Osteoblast (primary cell): ENCODE measurements at regions not wholly inside any gene's neighbourhood (a gene's known extent, or its start where the extent isn't known, plus 50 kb on each side); places are given as distances from the start of the nearest gene placed in this dataset.
A peak's percentile ranks its signal among the peaks of the same experiment; 100 is the strongest.

Experiments used
- DNase-seq: peaks from one replicate; pipeline ENCODE4 v3.0.0; 2011; ENCODE audit warnings: low spot score, mixed read lengths; ENCODE audit not compliant: insufficient read length; ENCODE audit errors: missing footprints
- H2AFZ ChIP-seq: 2 replicates; pipeline ENCODE4 v1.6.0; 2011; ENCODE audit warnings: mild to moderate bottlenecking, low read length
- H3K27ac ChIP-seq: 2 replicates; pipeline ENCODE4 v1.5.1; 2011; ENCODE audit warnings: mild to moderate bottlenecking, low read depth, low read length, moderate library complexity
- H3K27me3 ChIP-seq: 2 replicates; pipeline ENCODE4 v1.6.0; 2012; ENCODE audit warnings: mild to moderate bottlenecking, control low read depth, inconsistent platforms, low read length, moderate library complexity; ENCODE audit not compliant: insufficient read depth
- H3K36me3 ChIP-seq: 2 replicates; pipeline ENCODE4 v1.5.1; 2011; ENCODE audit warnings: mild to moderate bottlenecking, low read length, control low read depth, moderate library complexity; ENCODE audit not compliant: insufficient read depth
- H3K4me1 ChIP-seq: 2 replicates; pipeline ENCODE4 v1.5.1; 2011; ENCODE audit warnings: mild to moderate bottlenecking, low read length, control low read depth, moderate library complexity; ENCODE audit not compliant: insufficient read depth
- H3K4me2 ChIP-seq: 2 replicates; pipeline ENCODE4 v1.6.0; 2011; ENCODE audit warnings: mild to moderate bottlenecking, low read length; ENCODE audit not compliant: insufficient read depth
- H3K4me3 ChIP-seq: fragments of 200-600 bp; sonication (generic); 3 replicates; pipeline ENCODE4 v1.5.1; 2012; ENCODE audit warnings: mild to moderate bottlenecking, low read length, inconsistent platforms; ENCODE audit not compliant: insufficient read depth
- H3K79me2 ChIP-seq: 2 replicates; pipeline ENCODE4 v1.6.0; 2012; ENCODE audit warnings: mild to moderate bottlenecking, low read length, control low read depth, inconsistent platforms; ENCODE audit not compliant: insufficient read depth
- H3K9me3 ChIP-seq: 2 replicates; pipeline ENCODE4 v1.5.1; 2011; ENCODE audit warnings: low read depth, low read length, control low read depth
- H4K20me1 ChIP-seq: 2 replicates; pipeline ENCODE4 v1.6.0; 2012; ENCODE audit warnings: mild to moderate bottlenecking, low read length, control low read depth; ENCODE audit not compliant: insufficient read depth
- TF ChIP-seq, protein P1 (sequence below): IDR thresholded peaks from 2 replicates; pipeline ENCODE4 v1.5.1; 2011; ENCODE audit warnings: mild to moderate bottlenecking, low read depth, low read length, moderate library complexity; ENCODE audit errors: extremely low read depth

DNA sequence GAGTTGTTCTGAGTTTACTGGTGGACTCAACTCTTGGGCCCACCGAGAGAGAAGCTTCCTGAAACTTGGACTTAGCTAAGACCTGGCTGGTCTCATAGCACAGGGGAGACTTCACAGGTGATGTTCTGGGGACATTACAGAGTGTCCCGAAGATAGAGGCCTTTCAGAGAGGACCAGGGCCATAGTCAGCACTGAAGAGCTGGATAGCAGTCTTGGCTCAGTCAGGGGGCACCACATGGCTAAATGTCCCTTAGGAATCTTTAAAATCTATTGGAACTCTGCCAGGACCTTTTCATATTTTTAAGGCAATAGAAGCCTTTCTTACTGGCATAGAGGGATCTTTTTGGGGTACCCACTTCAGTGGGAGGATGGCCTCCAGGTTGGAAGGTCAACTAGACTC is 59.8 kb upstream of the CPLX2 start:
- no peak overlapping the region for H2AFZ ChIP-seq
- H3K9me3 ChIP-seq, result no peaks in the 10 kb centered on the region
- no peak for DNase-seq
- no peak overlapping the region for H3K27ac ChIP-seq
- H3K4me3 ChIP-seq, result no peak overlapping the region
- peaks cover 3% of the 10 kb centered on the region for H4K20me1 ChIP-seq
- H3K4me1 ChIP-seq, result peaks cover 13% of the 10 kb centered on the region
- H3K4me2 ChIP-seq, result no peak overlapping the region
- no peaks in the 10 kb centered on the region for H3K36me3 ChIP-seq
- TF ChIP-seq, protein P1, sequence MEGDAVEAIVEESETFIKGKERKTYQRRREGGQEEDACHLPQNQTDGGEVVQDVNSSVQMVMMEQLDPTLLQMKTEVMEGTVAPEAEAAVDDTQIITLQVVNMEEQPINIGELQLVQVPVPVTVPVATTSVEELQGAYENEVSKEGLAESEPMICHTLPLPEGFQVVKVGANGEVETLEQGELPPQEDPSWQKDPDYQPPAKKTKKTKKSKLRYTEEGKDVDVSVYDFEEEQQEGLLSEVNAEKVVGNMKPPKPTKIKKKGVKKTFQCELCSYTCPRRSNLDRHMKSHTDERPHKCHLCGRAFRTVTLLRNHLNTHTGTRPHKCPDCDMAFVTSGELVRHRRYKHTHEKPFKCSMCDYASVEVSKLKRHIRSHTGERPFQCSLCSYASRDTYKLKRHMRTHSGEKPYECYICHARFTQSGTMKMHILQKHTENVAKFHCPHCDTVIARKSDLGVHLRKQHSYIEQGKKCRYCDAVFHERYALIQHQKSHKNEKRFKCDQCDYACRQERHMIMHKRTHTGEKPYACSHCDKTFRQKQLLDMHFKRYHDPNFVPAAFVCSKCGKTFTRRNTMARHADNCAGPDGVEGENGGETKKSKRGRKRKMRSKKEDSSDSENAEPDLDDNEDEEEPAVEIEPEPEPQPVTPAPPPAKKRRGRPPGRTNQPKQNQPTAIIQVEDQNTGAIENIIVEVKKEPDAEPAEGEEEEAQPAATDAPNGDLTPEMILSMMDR, result no peak
- peaks cover 4% of the 10 kb centered on the region for H3K27me3 ChIP-seq
- no peaks in the 10 kb centered on the region for H3K79me2 ChIP-seq

DNA sequence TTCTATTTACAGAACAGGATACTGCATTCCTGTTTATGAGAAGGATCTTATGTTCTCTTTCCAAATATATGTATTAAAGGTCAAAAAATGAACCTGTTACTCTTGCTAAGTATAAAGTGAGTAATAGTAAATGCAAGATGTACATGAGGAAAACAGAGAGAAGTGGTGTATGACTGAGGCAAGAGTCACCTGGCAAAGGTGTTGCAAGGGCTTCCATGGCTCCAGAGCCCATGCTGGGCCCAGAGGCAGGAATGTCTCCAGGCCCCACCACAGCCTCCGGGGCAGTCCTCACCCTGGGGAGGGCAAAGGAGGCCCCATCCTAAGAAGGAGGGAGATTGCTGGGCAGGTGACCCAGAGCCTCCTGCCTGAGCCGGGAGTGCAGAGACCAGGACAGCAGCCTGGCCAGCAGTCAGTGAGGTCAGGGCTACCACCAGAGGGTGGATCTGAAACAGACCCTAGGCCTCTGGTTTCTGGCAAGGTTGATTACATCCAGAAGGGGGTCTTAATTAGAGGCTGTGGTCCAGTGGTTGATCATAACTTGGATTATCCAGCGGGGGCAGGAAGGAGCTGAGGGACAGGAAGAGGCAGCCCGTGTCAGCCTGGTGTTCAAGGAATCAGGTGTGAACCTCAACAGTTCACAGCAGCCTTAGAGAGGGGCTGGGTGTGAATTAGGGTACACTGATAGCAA is 57.3 kb upstream of the CPLX2 start:
- no peak overlapping the region for H2AFZ ChIP-seq
- peaks cover under 1% of the 10 kb centered on the region for H4K20me1 ChIP-seq
- no peak for DNase-seq
- H3K27ac ChIP-seq, result no peak overlapping the region
- H3K4me1 ChIP-seq, result peaks cover 13% of the 10 kb centered on the region
- no peaks in the 10 kb centered on the region for H3K36me3 ChIP-seq
- no peak overlapping the region for H3K4me3 ChIP-seq
- TF ChIP-seq, protein P1, result no peak
- H3K9me3 ChIP-seq, result no peaks in the 10 kb centered on the region
- peaks cover 4% of the 10 kb centered on the region for H3K27me3 ChIP-seq
- no peaks in the 10 kb centered on the region for H3K79me2 ChIP-seq
- H3K4me2 ChIP-seq, result no peak overlapping the region

DNA sequence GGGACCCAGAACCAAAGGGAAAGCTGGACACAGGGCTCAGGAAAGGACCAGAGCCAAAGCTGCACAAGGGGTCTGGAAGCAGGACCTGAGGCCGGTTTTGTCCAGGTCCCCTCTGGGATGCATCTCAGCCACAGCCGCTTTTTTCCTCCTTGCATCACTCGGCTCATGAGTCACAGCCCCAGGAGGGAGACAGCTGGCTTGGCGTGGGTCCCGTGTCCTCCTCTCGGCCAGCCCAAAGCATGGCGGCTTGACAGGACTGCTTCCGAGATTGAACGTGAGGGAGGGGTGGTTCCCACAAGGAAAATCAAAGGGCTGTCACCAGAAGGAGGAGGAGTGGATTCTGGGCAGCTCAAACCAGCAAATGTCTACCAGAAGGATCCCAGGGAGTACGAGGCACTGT is 56.7 kb upstream of the CPLX2 start:
- H3K4me1 ChIP-seq, result peaks cover 10% of the 10 kb centered on the region
- peak; percentile 89 for DNase-seq
- H4K20me1 ChIP-seq, result no peaks in the 10 kb centered on the region
- no peaks in the 10 kb centered on the region for H3K79me2 ChIP-seq
- H2AFZ ChIP-seq, result peak overlapping the region; percentile 41
- no peaks in the 10 kb centered on the region for H3K36me3 ChIP-seq
- H3K27me3 ChIP-seq, result peaks cover 4% of the 10 kb centered on the region
- H3K27ac ChIP-seq, result no peak overlapping the region
- no peaks in the 10 kb centered on the region for H3K9me3 ChIP-seq
- H3K4me3 ChIP-seq, result peak overlapping the region; percentile 28
- TF ChIP-seq, protein P1, result no peak
- H3K4me2 ChIP-seq, result peak overlapping the region; percentile 65

DNA sequence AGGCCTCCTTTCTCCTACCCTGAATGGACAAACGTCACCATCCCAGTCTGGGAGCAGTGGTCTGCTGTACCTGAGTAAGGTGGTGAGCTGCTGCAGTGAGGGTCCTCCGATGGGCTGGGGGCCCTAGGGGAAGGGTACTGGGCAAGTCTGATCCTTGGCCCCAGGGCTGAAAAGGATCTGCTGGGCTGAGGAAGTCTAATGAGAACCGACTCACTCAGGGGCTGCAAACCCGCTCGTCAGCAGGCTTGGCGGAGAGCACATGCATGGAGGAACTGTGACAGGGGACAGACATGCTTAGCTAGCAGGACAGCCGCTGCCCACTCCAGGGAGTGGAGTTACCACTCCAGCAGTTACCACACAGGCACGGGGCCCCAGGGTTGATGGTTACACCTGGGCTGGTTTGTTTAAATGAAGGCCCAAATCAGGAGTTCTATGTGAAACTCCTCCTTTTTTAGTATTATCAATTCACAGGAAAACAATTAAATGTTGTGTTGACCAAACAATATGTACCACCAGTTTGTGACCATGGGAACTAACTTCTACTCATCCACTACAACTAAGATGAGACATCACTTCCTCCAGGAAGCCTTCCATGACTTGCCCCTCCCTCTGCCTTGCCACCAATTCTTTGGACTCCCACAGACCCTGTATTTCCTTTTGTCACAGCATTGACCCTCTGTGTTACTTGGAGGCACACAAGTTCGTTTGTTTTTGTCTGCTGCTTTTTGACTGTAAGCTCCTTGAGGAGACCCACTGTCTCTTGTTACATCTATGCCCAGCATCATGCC is 56.1 kb upstream of the CPLX2 start:
- Histone ChIP-seq H3K27ac (no peak overlapping the region), H2AFZ (peak overlapping the region; percentile 41)

More for the DNA sequence above, 56.1 kb upstream of the CPLX2 start:
- Histone ChIP-seq H4K20me1 (no peaks in the 10 kb centered on the region), H3K9me3 (no peaks in the 10 kb centered on the region), H3K79me2 (no peaks in the 10 kb centered on the region), H3K4me1 (peaks cover 6% of the 10 kb centered on the region), H3K4me2 (peak overlapping the region; percentile 65), H3K27me3 (peaks cover 4% of the 10 kb centered on the region), H3K36me3 (no peaks in the 10 kb centered on the region), H3K4me3 (peak overlapping the region; percentile 28)
- TF ChIP-seq, protein P1, result no peak
- peak; percentile 72 for DNase-seq
